Caco-2 (cell line): ENCODE measurements at regions not wholly inside any gene's neighbourhood (a gene's known extent, or its start where the extent isn't known, plus 50 kb on each side); places are given as distances from the start of the nearest gene placed in this dataset.

Source experiments
- BruUV-seq: library from RNA; stranded (reverse); fragments of 400-500 nt; replicated peaks from 2 replicates; lab custom pipeline; 2021; lab: Mats Ljungman, UMichigan
- CTCF ChIA-PET: fragments of 300-600 bp; sonication (Branson Sonifier 250); formaldehyde crosslinking; loops from one replicate; lab custom pipeline; 2022; ENCODE audit warnings: antibody characterized with exemption; lab: Charles Lee
- POLR2A ChIA-PET: fragments of 300-600 bp; sonication (Branson Sonifier 250); formaldehyde crosslinking; loops from one replicate; lab custom pipeline; 2022; ENCODE audit warnings: antibody characterized with exemption; lab: Charles Lee
- DNase-seq, 2 experiments: peaks; one replicate each; pipeline versions ENCODE4 v3.0.0 to v3.0.0-alpha.2; 2020 to 2022
- H3K27me3 ChIP-seq: replicated peaks from 2 replicates; pipeline ENCODE4 v1.6.0; 2011; ENCODE audit warnings: low read length; ENCODE audit not compliant: control insufficient read depth, insufficient read depth
- H3K36me3 ChIP-seq: 2 replicates; pipeline ENCODE4 v1.5.1; 2011; ENCODE audit warnings: low read length; ENCODE audit not compliant: control insufficient read depth, insufficient read depth
- H3K4me1 ChIP-seq: fragments of 250-450 bp; sonication (Bioruptor Pico); 2 replicates; pipeline ENCODE4 v1.5.1; 2020; ENCODE audit warnings: mild to moderate bottlenecking
- H3K4me3 ChIP-seq: 2 replicates; pipeline ENCODE4 v1.5.1; 2011; ENCODE audit warnings: low read depth, mild to moderate bottlenecking, control low read depth, low read length
- H3K9me3 ChIP-seq: fragments of 250-450 bp; sonication (Bioruptor Pico); 2 replicates; pipeline ENCODE4 v1.5.1; 2020; ENCODE audit warnings: mild to moderate bottlenecking, moderate library complexity
- H3K27ac Mint-ChIP-seq: one replicate; pipeline ENCODE4 v1.8.0; 2022; ENCODE audit warnings: mixed read lengths; ENCODE audit not compliant: unreplicated experiment
- H3K27me3 Mint-ChIP-seq: one replicate; pipeline ENCODE4 v1.8.0; 2022; ENCODE audit warnings: mixed read lengths; ENCODE audit not compliant: insufficient read depth, unreplicated experiment
- H3K36me3 Mint-ChIP-seq: one replicate; pipeline ENCODE4 v1.8.0; 2022; ENCODE audit warnings: mild to moderate bottlenecking, mixed read lengths; ENCODE audit not compliant: insufficient read depth, unreplicated experiment
- H3K4me1 Mint-ChIP-seq: one replicate; pipeline ENCODE4 v1.8.0; 2022; ENCODE audit warnings: low read depth, mixed read lengths; ENCODE audit not compliant: unreplicated experiment
- H3K4me3 Mint-ChIP-seq: one replicate; pipeline ENCODE4 v1.8.0; 2022; ENCODE audit warnings: mild to moderate bottlenecking, moderate library complexity, mixed read lengths; ENCODE audit not compliant: unreplicated experiment
- H3K9me3 Mint-ChIP-seq: one replicate; pipeline ENCODE4 v1.8.0; 2022; ENCODE audit warnings: mixed read lengths; ENCODE audit not compliant: unreplicated experiment
- CTCF ChIP-seq, 2 experiments: fragments of 200-600 bp in 1 of 2; IDR thresholded peaks; 1 replicate in 1 of 2; 2 replicates in 1 of 2; pipeline versions ENCODE4 v1.5.1 to v1.8.0; 2011 to 2022; ENCODE audit warnings: antibody characterized with exemption in 1 of 2, control low read depth in 1 of 2, inconsistent platforms in 1 of 2, low read depth in 1 of 2, low read length in 1 of 2, mild to moderate bottlenecking in 1 of 2, moderate library complexity in 1 of 2; ENCODE audit not compliant: insufficient read depth in 1 of 2, severe bottlenecking in 1 of 2, unreplicated experiment in 1 of 2
- intact Hi-C: fragments of 100-400 bp; cut with micrococcal nuclease; formaldehyde crosslinking; loops from one replicate; pipeline ENCODE4 v1.10.0; 2022; ENCODE audit not compliant: unreplicated experiment

GRCh38 chr12:95411466-95411865 is 62.5 kb upstream of the METAP2 start:
- H3K4me1 ChIP-seq: no peaks in the 10 kb centered on the region
- Mint-ChIP-seq H3K9me3 (no peaks in the 10 kb centered on the region), H3K27ac (no peak overlapping the region), H3K4me3 (no peak overlapping the region), H3K4me1 (peaks cover 12% of the 10 kb centered on the region), H3K36me3 (no peaks in the 10 kb centered on the region), H3K27me3 (no peaks in the 10 kb centered on the region)
- no peak overlapping the region for H3K4me3 ChIP-seq
- no peak for TF ChIP-seq CTCF (IDR thresholded peaks at IDR 0.05; ENCODE audit: insufficient read depth in 1 of 2, low read depth in 1 of 2, low read length in 1 of 2, severe bottlenecking in 1 of 2, unreplicated experiment in 1 of 2)
- H3K36me3 ChIP-seq: no peaks in the 10 kb centered on the region
- ChIA-PET POLR2A (no interaction called here), CTCF (no interaction called here)
- BruUV-seq: no TSS peak
- no peak for DNase-seq
- H3K9me3 ChIP-seq: no peaks in the 10 kb centered on the region
- H3K27me3 ChIP-seq: no peaks in the 10 kb centered on the region
- intact Hi-C loops: no loop called here

DNA sequence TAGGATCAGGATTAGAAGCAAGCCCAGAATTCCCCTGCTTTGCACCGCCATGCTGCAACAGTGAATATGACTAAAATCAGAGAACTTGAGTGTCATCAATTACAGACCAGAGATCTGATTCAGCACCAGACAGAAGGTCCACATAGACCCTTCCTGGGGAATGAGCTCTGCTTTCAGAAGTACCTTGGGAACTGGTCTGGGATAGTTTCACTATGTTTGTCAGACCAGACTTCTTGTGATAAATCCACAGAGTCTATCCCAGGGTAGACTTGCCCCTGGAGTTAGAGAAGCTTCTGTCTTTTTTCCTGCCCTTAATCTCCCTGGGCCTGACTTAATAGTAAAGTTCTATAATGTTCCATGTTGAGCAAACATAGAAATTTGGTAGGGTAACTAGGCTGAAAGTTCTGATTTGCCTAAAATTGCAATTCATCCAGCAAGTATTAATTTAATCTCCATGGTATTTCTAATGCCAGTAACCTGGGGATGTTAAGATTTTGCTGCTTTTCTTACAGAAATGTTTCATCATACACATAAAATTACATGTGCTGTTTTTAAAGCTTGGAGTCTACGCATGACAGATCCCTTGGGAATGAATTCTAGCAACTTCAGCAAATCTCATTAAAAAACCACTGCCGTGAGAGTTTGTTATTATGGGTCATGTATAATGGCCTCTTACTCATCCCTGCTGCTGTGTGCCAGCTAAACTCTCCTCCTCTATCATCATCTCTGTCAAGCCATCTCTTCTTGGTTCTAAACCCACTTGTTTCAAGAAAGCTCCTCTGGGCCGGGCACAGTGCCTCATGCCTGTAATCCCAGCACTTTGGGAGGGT is 61.3 kb upstream of the METAP2 start:
- Histone ChIP-seq H3K27me3 (no peaks in the 10 kb centered on the region), H3K4me3 (no peak overlapping the region), H3K36me3 (no peaks in the 10 kb centered on the region), H3K4me1 (no peaks in the 10 kb centered on the region), H3K9me3 (no peaks in the 10 kb centered on the region)
- no peaks in the 10 kb centered on the region for H3K27me3 Mint-ChIP-seq
- no peak overlapping the region for H3K27ac Mint-ChIP-seq
- DNase-seq: no peak
- ChIA-PET CTCF (no interaction called here), POLR2A (no interaction called here)
- peaks cover 12% of the 10 kb centered on the region for H3K4me1 Mint-ChIP-seq
- TF ChIP-seq CTCF (IDR thresholded peaks at IDR 0.05; ENCODE audit: insufficient read depth in 1 of 2, low read depth in 1 of 2, low read length in 1 of 2, severe bottlenecking in 1 of 2, unreplicated experiment in 1 of 2): no peak
- intact Hi-C loops: no loop called here
- no peak overlapping the region for H3K4me3 Mint-ChIP-seq
- no peaks in the 10 kb centered on the region for H3K36me3 Mint-ChIP-seq
- H3K9me3 Mint-ChIP-seq: no peaks in the 10 kb centered on the region
- BruUV-seq: no TSS peak

DNA sequence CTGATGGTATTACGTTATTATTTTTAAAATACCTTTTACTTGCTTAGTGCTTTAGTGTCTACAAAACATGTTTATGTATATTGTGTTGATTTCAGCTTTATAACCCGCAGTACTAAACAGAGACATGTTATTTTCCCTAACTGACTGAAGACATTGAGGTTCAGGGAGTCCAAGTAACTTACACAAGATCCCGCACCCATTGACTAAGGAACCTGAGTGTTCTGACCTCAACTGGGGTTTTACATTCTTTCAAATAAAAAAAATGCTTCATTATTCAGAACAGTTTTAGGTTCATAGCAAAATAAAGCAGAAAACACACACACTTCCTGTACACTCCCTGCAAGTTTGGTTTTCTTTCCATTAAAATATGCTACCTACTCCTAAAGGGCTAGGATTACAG is 60.4 kb upstream of the METAP2 start:
- no peaks in the 10 kb centered on the region for H3K4me1 ChIP-seq
- CTCF ChIA-PET: no interaction called here
- no peak for TF ChIP-seq CTCF (IDR thresholded peaks at IDR 0.05; ENCODE audit: insufficient read depth in 1 of 2, low read depth in 1 of 2, low read length in 1 of 2, severe bottlenecking in 1 of 2, unreplicated experiment in 1 of 2)
- H3K4me3 ChIP-seq: no peak overlapping the region
- BruUV-seq: no TSS peak
- no peak for DNase-seq
- Mint-ChIP-seq H3K27me3 (no peaks in the 10 kb centered on the region), H3K4me1 (peaks cover 6% of the 10 kb centered on the region), H3K27ac (no peak overlapping the region), H3K4me3 (no peak overlapping the region), H3K36me3 (no peaks in the 10 kb centered on the region), H3K9me3 (no peaks in the 10 kb centered on the region)
- POLR2A ChIA-PET: no interaction called here
- no peaks in the 10 kb centered on the region for H3K9me3 ChIP-seq
- no peaks in the 10 kb centered on the region for H3K36me3 ChIP-seq
- intact Hi-C loops: no loop called here
- H3K27me3 ChIP-seq: no peaks in the 10 kb centered on the region
